Mucosa of descending colon (tissue), 3 donors: ENCODE measurements at regions not wholly inside any gene's neighbourhood (a gene's known extent, or its start where the extent isn't known, plus 50 kb on each side); places are given as distances from the start of the nearest gene placed in this dataset.

Experiments
- ATAC-seq: fragments of 200-7000 bp; cut with Tn5 transposase; one replicate; pipeline ENCODE4 v1.9.1; 2020; ENCODE audit warnings: mild to moderate bottlenecking, moderate library complexity
- DNase-seq, 3 donors: peaks; one replicate each; pipeline ENCODE4 v3.0.0-alpha.2; 2020
- H3K36me3 ChIP-seq: fragments of 200-600 bp; one replicate; pipeline ENCODE4 v1.8.0; 2021; ENCODE audit warnings: low read depth, mild to moderate bottlenecking
- H3K4me1 ChIP-seq: fragments of 200-600 bp; one replicate; pipeline ENCODE4 v1.8.0; 2021; ENCODE audit warnings: low read depth, mild to moderate bottlenecking
- H3K4me3 ChIP-seq: fragments of 200-600 bp; one replicate; pipeline ENCODE4 v1.8.0; 2021; ENCODE audit warnings: mild to moderate bottlenecking
- H3K9me3 ChIP-seq: fragments of 200-600 bp; one replicate; pipeline ENCODE4 v1.8.0; 2021; ENCODE audit warnings: mild to moderate bottlenecking
- CTCF ChIP-seq: fragments of 200-600 bp; IDR thresholded peaks from one replicate; pipeline ENCODE4 v1.8.0; 2022; ENCODE audit warnings: antibody characterized with exemption, mild to moderate bottlenecking
- intact Hi-C, 2 donors: fragments of 100-400 bp; cut with DNase I in 1 of 2; cut with micrococcal nuclease in 1 of 2; formaldehyde crosslinking; loops; one replicate each; pipeline versions ENCODE4 v1.11.0 to v1.11.1; 2022; cut with DNase I, micrococcal nuclease
- donor health status: DM: no; HTN: no; CAD: no; lungs with moderate emphysema.
- donor health status: DM: no; HTN: no; CAD: no.
- donor health status: DM: no; HTN: yes; CAD: no.

GRCh38 chr2:234850818-234851217 is 101.0 kb upstream of the SH3BP4 start:
- H3K4me1 ChIP-seq, result no peaks in the 10 kb centered on the region
- intact Hi-C loops, result no loop called here
- H3K9me3 ChIP-seq, result no peaks in the 10 kb centered on the region
- H3K4me3 ChIP-seq, result no peak overlapping the region
- DNase-seq, result no peak
- no peaks in the 10 kb centered on the region for H3K36me3 ChIP-seq
- ATAC-seq, result no peak
- TF ChIP-seq CTCF, result no peak

GRCh38 chr2:234849678-234850077 is 102.1 kb upstream of the SH3BP4 start:
- TF ChIP-seq CTCF, result no peak
- Histone ChIP-seq H3K9me3 (no peaks in the 10 kb centered on the region), H3K36me3 (no peaks in the 10 kb centered on the region), H3K4me3 (no peak overlapping the region), H3K4me1 (no peaks in the 10 kb centered on the region)
- ATAC-seq, result no peak
- intact Hi-C loops, result no loop called here
- no peak for DNase-seq

- no peaks in the 10 kb centered on the region for H3K36me3 ChIP-seq
- no peak for TF ChIP-seq CTCF
- DNase-seq (no peak), ATAC-seq (no peak)
- no peak overlapping the region for H3K4me3 ChIP-seq
- intact Hi-C loops, result no loop called here
- H3K4me1 ChIP-seq, result no peaks in the 10 kb centered on the region
- no peaks in the 10 kb centered on the region for H3K9me3 ChIP-seq
These were observed 103.2 kb upstream of the SH3BP4 start for GRCh38 chr2:234848578-234848977.

DNA sequence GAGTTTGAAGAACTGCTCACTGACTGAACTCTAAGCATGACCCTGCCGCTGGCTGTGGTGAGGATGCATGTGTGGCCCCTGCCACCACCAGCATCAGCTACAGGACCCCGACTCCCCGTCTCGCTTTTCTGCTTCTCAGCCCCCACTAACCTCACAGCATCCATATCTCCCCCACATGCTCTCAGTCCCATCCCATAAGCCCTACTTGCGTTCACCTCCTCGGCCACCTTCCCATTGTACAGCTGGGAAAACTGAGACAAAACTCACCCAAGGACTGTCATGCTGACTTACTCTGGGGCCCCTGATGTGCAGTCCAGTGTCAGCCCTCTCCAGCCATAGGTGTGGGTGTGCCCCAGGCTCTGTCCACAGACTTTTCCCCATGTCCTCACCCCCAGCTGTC is 104.2 kb upstream of the SH3BP4 start:
- no peak for DNase-seq

DNA sequence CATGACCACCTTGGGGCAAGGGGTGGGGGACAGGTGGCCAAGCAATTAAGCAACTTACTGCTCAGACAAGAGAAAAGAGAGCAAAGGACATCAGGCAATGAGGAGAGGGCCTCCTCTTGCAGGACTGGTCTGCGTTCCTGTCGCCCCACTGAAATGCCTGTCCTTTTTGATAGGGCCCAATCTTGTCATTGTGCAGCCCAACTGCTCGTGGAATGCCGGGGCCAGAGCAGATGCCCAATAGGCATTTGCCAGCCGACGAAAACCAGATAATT is 104.5 kb upstream of the SH3BP4 start:
- no peak for TF ChIP-seq CTCF
- Histone ChIP-seq H3K4me1 (no peaks in the 10 kb centered on the region), H3K36me3 (no peaks in the 10 kb centered on the region), H3K4me3 (no peak overlapping the region), H3K9me3 (no peaks in the 10 kb centered on the region)
- no peak for ATAC-seq
- DNase-seq, result no peak
- intact Hi-C loops, result no loop called here

More for the DNA sequence above, 104.2 kb upstream of the SH3BP4 start:
- H3K4me1 ChIP-seq, result no peaks in the 10 kb centered on the region
- H3K36me3 ChIP-seq, result no peaks in the 10 kb centered on the region
- no peak overlapping the region for H3K4me3 ChIP-seq
- no peaks in the 10 kb centered on the region for H3K9me3 ChIP-seq
- intact Hi-C loops, result no loop called here
- ATAC-seq, result no peak
- no peak for TF ChIP-seq CTCF

DNA sequence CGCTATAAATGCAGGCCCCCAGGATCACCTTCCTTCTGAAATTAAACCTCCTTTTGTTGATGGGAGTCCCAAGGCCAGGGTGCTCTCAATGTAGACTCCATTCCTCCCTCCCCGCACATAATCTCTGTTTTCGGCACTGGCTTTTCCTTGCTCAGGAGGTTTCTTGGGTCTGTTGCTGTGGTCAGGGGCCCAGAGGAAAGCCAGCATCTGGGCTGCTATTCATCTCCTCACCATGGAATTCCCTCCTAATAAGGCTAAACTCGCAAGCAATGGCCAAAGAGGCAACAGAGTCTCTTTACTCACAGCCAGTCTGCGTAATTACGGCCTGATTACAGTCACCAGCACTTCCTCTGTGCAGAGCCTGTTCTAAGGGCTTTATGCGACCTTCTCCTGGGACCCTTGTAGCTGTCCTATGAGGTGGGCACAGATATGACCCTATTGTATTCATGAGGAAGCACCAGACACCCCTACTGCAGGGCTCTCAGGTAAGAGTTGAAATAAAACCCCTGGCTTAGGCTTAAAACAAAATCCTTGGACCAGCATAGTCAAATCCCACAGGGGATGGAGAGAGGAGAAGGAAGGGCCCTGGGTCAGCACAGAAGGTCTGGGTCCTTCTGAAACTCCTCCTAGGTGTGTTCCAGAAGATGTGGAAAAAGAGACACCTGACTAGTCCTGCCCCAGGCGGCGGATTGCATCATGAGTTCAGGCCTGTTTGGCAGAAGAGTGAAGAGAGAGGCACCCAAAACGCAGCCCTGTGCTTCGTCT is 105.0 kb upstream of the SH3BP4 start:
- Histone ChIP-seq H3K4me3 (no peak overlapping the region), H3K36me3 (no peaks in the 10 kb centered on the region), H3K9me3 (no peaks in the 10 kb centered on the region), H3K4me1 (no peaks in the 10 kb centered on the region)
- ATAC-seq (no peak), DNase-seq (no peak)
- intact Hi-C loops, result no loop called here
- TF ChIP-seq CTCF, result no peak
